ENCODE measurements at regions not wholly inside any gene's neighbourhood (a gene's known extent, or its start where the extent isn't known, plus 50 kb on each side); places are given as distances from the start of the nearest gene placed in this dataset.

DNA sequence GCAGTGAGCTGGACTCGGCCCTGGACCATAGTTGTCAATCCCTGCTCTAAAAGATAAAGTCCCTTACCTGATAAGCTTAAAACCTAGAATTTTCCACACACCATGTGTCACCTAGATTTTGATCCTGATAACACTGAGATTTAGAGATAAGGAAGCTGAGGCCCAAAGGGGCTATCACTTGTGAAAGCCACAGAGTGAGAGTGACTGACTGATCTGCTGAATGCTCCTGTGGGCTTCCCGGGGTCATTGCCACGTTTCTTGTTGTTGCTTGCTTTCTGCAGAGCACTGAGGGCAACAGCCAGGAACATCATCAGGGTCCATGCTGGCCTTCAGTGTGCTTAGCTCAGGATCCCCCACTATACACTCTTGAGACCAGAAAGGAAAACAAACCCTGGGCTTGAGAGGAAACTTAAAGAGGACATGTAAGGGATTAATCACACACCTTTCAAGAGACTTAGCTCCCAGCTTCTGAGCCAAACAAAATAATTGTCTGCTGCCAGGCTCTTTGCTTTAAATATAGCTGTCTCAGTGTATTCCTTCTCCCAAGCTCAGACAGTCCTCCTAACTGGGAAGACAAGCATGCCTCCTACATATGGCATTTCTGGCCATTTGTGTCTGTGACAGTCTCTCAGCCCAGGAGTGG, 82.6 kb upstream of the ARHGAP5 start:
- no peak for DNase-seq (ENCODE audit: low read depth, low spot score)

DNA sequence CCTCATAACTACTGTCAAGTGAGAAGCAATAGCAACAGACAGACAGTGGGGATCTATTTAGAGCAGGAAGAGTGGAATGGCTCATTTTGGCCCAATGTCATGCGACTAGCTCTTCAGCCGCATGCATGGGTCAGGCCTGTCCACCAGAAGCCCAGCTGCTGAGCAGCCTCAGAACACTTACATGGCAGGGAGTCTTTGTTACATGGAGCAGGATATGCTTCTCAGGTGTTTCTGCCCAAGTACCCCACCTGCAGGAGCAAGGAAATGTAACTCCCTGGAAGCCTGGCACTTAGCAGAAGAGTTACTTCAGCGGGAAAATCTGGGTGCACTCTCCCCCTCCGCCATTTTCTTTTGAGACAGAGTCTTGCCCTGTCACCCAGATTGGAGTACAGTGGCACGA, 73.5 kb upstream of the ARHGAP5 start:
- DNase-seq (ENCODE audit: low read depth, low spot score): no peak

DNA sequence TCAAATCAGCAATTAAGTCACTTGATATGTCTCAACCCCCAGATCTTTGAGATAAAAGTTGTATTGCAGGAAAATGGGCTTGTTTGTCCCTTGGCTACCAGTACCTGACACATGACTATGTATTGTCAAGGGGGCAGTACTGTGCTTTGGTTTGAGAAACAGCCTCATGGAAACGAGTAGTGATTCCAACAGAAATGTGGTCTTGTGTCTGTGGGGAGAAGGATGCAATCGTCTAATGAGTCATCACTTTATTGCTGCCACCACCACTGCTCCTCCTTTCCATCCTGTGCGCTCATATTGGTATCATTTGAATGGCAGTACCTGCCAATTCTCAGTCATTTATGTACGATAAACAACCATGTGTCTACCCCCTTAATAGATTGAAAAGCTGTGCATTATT, 72.8 kb upstream of the ARHGAP5 start:
- no peak for DNase-seq (ENCODE audit: low read depth, low spot score)

DNA sequence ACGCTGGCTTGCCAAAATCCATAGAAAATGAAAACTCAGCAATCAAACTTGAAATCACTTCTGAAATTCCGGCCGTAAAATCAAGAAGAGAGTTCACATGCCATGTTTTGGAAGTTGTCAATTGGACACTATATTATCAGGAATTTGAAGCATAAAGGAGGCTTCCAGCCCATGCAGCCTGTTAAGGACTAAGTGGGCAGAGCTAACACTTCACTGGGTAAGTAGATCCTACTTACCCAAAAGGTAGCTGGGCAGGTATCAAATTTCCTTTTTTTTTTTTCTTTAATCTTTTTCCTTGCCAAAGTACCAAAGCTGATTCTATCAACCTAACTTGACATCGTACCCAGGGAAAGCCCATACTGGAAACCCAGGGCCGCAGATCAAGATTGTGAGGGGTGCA, 71.5 kb upstream of the ARHGAP5 start:
- DNase-seq (ENCODE audit: low read depth, low spot score): no peak

DNA sequence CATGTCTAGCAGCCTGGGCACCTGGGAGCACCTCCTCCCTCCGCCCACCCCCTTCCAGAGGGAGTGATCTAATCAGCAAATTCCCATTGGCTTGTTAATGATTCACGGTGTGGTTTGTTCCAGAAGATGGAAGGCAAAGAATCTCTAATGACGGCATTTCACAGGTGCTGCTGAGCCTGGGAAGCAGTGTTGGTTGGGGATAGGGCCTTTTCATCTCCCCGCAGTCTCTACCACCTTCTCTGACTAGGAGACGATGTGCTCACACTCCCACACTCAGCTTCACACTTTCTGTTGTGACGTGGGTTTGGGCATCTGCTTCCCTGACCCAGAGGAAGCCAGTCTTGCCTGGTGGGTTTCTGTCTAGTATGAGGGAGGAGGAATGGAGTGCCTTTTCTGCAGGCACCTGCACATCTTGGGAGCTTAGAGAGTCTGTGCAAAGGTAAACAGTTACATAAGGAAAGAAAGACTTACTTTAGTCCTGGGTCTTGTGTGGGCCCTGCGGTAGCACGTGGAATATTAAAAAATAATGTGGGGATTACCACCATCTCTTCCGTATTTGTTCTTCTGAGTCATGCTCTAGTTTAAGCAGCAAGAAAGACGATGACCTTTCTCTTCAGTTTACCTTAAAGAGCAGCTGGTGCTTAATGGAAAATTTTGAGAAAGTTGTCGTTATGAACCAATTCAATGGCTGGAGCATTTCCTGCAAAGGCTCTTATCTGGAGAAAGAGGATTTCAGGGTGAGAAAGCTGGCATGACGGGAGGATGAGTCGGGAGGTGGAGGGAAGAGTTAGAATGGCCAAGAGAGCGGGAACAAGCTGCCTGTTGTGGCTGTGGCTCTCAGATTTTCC, 70.6 kb upstream of the ARHGAP5 start:
- DNase-seq (ENCODE audit: low read depth, low spot score): no peak

DNA sequence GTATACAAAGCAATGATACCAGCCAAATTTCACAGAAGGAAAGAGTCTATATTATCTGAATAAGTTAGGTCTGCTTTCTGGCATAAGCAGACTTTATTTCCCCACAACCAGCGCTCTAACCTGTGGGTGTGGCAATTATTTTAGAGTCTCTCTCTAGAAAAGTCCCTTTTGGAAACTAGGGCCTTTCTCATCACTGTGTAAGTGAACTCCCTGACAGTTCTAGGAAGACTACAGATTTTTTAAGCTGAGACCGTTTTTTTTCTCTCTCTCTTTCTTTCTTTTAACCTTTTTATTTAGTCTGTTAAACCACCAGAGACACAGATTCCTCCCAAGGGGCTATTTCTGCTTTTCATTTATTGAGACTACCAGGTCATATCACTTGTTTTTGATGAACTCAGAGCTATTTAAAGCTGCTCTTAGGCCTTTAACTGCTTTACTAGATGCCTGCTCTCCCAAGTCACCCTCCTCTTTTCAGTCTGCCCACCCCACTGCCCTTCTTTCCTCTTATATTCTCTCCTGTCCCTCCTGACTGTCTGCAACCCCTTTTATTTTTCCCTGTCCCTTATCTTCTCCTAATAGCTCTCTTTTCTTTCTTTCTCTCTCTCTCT, 69.2 kb upstream of the ARHGAP5 start:
- DNase-seq (ENCODE audit: low read depth, low spot score): no peak

DNA sequence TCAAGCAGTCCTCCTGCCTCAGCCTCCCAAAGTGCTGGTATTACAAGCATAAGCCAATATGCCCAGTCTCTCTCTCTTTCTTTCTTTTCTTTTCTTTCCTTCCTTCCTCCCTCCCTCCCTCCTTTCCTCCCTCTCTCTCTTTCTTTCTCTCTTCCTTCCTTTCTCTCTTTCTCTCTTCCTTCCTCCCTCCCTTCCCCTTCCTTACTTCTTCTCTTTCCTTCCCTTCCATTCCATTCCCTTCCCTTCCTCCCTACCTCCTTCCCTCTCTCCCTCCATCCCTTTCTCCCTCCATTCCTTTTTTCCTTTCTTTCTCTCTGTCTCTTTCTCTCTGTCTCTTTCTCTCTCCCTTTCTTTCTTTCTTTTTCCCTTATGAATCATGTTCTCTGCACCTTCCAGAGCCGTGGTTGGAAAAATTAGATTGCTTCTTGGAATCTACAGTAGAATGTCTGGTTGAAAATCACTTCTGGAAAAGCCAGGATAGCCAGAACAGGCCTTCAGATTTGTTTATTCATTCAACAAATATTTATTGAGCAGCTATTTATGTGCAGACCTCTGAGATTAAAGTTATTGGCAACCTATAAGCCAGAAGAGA, 68.4 kb upstream of the ARHGAP5 start:
- DNase-seq (ENCODE audit: low read depth, low spot score): no peak

DNA sequence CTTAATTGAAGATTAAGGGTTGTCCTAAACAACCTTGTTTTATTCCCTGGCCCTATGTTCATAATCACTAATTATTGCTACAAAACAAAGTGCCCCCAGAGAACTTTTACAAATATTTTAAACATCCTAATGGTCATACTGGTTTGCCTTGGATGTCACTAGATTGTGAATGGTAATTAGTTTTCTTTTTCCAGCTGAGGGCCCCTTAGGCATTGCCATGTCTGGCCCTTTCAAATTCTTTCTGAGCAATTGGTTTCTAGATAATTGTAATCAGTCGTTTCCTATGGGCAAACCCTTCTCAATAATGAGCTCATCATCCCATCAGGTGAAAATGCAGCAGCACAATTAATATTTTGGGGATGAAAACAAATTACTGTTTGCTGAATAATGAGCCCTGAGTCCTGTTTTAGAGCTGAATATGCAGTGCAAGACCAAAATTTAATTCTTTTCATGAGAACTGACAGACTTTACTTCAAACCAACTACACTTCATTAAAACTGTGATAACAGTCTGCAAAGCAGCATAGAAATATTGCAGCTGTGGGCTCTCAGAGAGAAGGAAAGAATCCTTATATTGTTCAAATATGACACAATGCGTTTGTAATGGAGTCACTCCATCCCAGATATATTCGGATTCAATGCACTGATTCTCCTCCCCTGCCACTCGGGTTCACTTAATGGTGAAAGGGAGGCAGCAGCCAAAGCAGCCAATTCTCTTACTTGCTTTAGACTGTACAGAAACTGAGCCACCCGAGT, 67.7 kb upstream of the ARHGAP5 start:
- no peak for DNase-seq (ENCODE audit: low read depth, low spot score)

DNA sequence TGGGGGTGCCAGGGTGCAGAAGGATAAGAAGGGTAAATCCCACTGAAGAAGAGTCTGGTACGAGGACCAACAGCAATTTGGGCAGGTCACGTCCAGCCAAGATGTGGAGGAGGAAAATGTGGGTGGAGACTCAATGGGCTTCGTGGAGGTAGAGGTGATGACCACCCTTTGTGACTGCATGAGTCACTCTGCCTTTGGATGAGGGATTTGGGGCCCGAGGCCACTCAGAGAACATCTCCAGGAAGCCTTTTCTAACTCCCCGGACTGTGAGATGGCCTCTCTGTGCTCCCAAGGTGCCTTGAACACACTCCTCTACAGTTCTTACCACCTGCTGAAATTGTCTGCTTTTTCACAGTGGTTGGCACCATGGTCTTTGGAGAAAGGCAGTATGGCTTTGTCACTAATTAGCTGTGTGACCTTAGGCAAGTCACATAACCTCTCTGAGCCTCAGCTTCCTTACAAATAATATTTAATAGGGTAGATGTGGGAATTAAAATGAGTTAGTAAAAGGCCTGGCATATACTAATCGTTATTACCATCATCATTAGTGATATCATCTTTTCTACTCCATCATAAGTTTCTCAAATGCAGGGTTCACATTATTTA, 67.0 kb upstream of the ARHGAP5 start:
- no peak for DNase-seq (ENCODE audit: low read depth, low spot score)

DNA sequence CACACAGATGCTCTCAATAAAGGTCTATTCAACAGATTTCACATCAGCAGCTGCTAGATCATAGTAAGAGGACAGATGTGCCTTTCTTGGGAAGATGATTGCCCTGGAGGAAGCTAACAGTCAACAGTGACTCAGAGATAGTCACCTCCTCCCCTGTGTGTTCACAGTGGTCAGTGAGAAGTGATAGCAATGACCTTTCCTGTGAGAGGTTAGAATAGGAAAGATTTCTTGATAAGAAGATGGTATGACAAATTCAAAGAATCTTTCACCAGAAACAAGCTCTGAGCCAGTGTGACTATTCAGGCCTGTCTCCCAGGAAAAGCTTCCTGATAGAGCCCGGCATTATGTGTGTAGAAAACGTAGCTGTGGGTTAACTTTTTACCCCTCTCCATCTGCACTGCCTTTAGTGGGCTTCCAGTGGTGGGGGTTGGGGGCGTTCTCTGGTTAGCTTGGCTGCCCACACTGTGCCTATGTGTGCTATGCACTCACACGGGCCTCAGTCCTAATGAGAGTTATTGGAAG, 66.4 kb upstream of the ARHGAP5 start:
- DNase-seq (ENCODE audit: low read depth, low spot score): no peak

DNA sequence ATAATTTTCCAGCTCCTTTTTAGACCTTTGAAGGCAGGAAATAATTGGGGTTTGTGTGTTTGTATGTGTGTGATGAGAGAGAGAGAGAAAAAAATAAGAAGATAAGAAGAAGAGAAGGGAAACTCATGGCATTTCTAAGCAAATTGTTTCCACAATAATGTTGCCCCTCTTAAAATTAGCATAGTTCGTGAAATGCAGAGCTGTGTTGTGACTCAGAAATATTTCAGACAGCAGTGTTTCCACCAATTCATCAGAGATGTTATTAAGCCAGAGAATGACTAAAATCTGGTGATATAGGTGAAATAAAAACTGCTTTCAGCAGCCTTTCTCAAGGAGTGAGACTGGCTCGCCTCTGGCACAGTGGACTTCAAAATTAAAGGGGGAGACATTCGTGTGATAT, 65.9 kb upstream of the ARHGAP5 start:
- no peak for DNase-seq (ENCODE audit: low read depth, low spot score)

DNA sequence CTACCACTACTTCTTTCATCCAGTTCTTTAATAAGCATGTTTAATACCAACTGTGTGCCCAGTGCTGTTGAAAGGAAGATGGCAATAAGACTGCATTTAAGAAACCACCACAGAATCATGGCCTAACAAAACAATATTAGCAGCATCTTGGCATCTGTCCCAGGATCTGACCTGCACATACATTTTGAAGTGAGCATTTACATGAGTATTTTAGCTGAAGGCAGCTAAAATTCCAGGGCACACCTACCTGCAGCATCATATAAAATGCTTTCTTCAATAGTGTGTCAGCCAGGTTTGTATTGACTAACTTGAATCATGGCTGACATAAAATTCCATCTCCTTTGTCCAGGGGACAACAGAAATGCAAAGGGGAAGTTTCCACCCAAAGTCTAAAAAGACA, 65.0 kb upstream of the ARHGAP5 start:
- DNase-seq (ENCODE audit: low read depth, low spot score): no peak

DNA sequence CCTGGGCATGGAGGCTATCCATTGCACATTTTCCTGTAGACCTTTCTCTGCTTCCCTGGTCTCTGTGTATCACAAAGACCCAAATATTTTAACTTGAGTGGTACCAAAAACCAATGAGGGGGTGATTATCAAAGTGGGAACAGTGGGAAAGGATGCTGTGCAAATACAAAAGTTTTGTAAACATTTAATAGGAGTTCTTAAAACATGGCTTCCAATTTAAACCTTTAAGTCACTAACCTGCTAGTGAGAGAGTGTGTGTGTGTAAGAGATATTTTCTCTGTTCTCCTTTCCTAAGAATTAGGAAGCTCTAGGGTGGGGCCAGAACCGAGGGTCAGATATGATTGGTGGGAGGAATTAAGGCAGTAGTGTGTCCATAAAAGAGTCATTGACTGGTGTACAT, 64.5 kb upstream of the ARHGAP5 start:
- no peak for DNase-seq (ENCODE audit: low read depth, low spot score)

DNA sequence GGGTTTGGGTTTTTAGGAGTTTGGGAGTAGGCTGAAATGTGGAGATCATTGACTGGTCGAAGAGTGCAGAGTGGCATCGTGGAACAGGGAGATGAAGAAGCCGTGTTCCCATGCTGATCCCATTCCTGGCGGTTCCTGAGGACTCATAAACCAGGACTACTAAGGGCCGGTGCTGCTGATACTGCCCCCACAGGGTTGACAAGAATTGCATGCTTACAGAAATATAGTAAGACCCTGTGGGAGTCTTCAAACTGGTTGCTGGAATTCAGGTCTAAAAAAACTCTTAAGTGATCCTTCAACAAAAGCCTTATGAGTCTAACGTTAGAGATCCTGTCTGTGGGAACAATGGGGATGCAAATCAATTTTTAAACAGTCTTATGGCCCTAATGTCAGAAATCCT, 64.0 kb upstream of the ARHGAP5 start:
- no peak for DNase-seq (ENCODE audit: low read depth, low spot score)

DNA sequence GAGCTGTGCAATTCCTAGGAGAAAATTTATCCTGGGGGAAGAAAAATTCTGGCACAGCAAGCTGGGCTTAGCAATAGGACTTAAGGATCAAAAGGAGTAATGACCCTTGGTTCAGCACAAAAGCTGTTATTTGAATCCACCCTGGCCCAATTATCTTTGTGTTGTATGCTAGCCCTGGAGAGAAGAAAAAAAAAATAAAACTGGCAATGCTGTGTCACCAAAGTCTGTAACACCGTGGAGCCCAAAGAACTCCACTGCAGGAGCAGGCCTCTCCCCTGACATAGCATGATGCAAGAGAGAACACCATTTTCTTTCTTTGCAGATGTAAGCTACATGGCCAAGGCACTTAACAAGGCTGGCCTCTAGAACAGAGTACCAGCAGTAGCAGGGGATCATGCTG, 63.0 kb upstream of the ARHGAP5 start:
- DNase-seq (ENCODE audit: low read depth, low spot score): no peak

DNA sequence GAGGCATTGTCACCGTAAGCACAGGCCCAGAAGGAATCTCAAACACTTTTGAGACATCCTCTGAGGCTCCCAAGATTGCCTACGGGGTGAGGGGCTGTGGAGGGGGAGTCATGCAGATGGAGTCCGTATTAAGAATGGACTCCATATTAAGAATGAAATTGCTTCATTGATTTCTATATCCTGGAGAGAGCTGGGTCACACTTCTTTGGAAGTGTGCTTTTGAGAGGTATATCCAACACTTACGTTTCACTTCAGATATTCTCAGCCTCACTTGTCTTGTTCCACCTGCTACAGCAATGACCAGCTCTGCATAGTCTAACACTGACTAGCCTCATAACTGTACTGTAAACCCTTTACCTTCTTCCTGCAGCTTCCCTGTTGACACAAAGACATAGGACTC, 62.6 kb upstream of the ARHGAP5 start:
- DNase-seq (ENCODE audit: low read depth, low spot score): no peak

DNA sequence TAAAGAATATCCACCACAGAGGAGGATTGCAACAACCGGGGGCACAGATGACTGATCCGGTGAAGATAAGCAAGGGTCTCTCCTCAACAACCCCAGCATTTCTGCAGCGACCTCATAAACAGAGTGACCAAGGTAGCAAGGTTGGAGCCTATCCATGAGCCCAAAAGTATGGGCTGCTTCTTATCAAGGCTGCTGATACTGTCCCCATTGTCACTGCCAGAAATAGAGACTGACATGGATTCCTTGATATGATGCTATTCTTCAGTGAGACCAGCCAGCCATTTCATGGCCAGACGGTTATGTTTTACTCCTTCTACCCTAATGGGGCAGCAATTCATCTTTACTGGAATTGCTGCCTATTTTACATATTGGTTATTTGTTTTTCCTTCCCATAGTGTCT, 61.9 kb upstream of the ARHGAP5 start:
- DNase-seq (ENCODE audit: low read depth, low spot score): no peak

DNA sequence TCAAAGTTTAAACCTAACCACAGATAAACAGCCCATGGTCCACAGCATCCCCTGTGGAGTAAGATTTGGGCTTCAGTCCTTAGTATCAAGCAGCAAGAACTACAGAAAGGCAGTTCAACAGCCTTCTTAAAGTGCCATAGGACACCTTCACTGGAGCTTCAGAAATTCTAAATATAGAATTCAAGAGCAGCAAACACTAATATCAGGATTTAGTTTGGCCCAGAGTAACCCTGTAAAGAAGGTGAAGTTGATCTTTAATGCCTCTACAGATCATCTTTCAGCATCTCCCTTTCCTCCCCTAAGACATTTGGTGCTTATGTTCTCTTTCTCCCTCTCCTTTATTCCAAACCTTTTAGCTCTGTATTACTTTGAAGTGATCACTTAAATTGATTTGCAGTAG, 59.5 kb upstream of the ARHGAP5 start:
- DNase-seq (ENCODE audit: low read depth, low spot score): no peak

DNA sequence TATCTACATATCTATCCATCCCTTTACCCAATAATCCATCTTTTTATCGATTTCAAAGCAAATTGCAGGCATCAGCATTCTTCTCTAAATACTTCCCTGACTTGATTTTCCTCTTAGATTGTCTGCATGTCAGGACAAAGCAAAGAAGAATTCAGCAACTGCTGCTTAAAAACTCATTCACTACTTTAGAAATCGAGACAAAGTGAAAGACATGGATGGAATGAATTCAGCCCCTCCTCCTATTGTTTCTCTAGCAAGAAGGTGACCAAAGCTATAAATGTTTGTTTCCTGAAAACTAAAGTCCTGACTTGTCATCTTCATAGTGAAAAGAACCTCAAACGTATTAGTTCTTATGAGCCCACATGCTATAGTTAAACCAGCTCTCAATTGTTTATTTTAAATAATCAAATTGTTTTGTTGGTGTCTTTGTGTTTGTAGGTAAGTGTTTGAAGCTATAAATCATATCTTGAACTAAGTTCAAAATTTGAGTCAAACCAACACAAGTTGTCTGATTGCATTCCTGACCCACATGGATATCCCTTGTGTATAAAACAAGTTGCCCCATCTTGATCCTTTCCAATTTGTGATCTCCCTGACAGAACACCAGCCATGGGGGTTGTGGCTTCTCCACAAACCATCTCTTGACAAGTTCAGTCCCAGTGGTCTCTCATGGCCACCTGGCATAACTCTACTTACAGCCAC, 58.6 kb upstream of the ARHGAP5 start:
- no peak for DNase-seq (ENCODE audit: low read depth, low spot score)

DNA sequence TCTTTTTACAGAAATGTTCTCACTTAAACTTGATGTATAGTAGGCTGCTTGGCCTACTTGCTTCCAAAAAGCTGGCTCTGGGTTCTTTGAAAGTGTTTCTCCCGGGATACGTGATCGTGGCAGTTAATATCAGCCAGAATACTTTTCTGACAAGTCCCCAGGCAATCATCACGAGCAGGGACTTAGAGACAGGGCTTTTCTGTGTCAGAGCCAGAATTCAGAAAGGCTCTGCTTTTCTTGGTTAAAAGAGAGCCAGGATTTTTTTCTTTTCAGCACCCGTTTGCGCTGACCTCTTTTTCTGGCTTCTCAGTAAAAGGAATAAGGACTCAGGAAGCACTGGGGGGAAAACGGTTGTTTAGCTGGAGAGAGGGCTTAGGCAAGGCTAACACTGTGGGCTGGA, 57.8 kb upstream of the ARHGAP5 start:
- DNase-seq (ENCODE audit: low read depth, low spot score): no peak
